Activated CD4-positive, alpha-beta T cell treated with anti-CD3 and anti-CD28 coated beads, Interleukin-10, Interleukin-2, amounts not matched to agents 100 ng/mL and 50 ng/mL, durations not matched to agents 16 hours and 8 hours (primary cell): ENCODE measurements at regions not wholly inside any gene's neighbourhood (a gene's known extent, or its start where the extent isn't known, plus 50 kb on each side); places are given as distances from the start of the nearest gene placed in this dataset.
"Not testable (repeated sequence)": the region's sequence is repeated elsewhere in the genome, so short reads cannot be mapped to it uniquely, and the experiment has no call there.

Experiments
- DNase-seq: peaks from one replicate; pipeline ENCODE4 v3.0.0-alpha.2; 2020

GRCh38 chr6:5836597-5836996, 170.1 kb downstream of the NRN1 start:
- DNase-seq, result not testable (repeated sequence)

- no peak for DNase-seq
Measured at GRCh38 chr6:5833120-5833519, 173.6 kb downstream of the NRN1 start.

GRCh38 chr6:5832668-5833067, 174.1 kb downstream of the NRN1 start:
- DNase-seq, result no peak

GRCh38 chr6:5831219-5831862, 175.4 kb downstream of the NRN1 start:
- DNase-seq, result peak; percentile 76

- no peak for DNase-seq
Measured at GRCh38 chr6:5828296-5828695, 178.4 kb downstream of the NRN1 start.

GRCh38 chr6:5827056-5827904, 179.4 kb downstream of the NRN1 start:
- DNase-seq, result no peak

GRCh38 chr6:5824382-5824983, 182.2 kb downstream of the NRN1 start:
- DNase-seq, result not testable (repeated sequence)
